ENCODE measurements at regions not wholly inside any gene's neighbourhood (a gene's known extent, or its start where the extent isn't known, plus 50 kb on each side); places are given as distances from the start of the nearest gene placed in this dataset.
"Not testable (repeated sequence)": the region's sequence is repeated elsewhere in the genome, so short reads cannot be mapped to it uniquely, and the experiment has no call there.

DNA sequence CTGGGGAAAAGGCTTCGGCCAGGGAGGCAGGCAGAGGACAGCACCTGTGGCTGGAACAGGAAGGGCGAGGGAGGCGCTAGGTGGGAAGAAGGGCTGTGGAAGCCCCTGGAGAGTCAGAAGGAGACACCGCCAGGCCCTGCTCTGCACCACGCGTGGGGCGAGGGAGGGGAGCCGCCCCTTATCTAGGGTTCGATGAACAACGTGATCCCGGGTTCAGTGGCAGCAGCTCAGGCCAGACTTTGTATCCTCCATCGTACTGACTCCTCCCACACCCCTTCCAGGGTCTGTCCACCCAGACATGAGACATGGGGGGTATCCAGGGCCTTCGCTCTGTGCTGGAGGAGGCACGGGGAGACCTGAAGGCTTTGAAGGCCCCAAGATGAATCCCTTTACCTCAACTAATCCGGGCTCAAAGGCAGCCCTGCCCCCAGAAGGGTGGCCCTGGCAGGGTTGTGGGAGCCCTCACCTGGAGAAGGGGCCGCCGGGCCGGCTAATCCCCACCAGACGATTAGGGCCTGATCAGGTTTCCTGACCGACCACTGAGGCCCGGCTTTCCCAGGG lies 110.8 kb downstream of the PDGFA start:
- BruUV-seq (replicated peaks): no TSS peak
- Histone ChIP-seq H3K27me3 (ENCODE audit: low read length) (peaks cover 36% of the 10 kb centered on the region), H3K27ac (ENCODE audit: low read length) (no peak overlapping the region), H3K9me2 (replicated peaks; ENCODE audit: low read length) (no peaks in the 10 kb centered on the region), H3K4me2 (ENCODE audit: low read length) (no peak overlapping the region), H3K4me1 (ENCODE audit: insufficient read depth, low read length) (no peaks in the 10 kb centered on the region), H4K20me1 (ENCODE audit: low read length) (no peaks in the 10 kb centered on the region), H3K4me3 (ENCODE audit: low read length) (no peak overlapping the region), H3K9ac (ENCODE audit: low read length) (no peak overlapping the region), H2AFZ (ENCODE audit: low read length) (no peak overlapping the region), H3F3A (ENCODE audit: low read length, unreplicated experiment) (no peaks in the 10 kb centered on the region), H3K36me3 (ENCODE audit: low read depth, low read length) (no peaks in the 10 kb centered on the region), H3K79me2 (ENCODE audit: low read length) (no peaks in the 10 kb centered on the region), H3K9me3 (ENCODE audit: low read length) (no peaks in the 10 kb centered on the region)
- no peak for TF ChIP-seq EZH2phosphoT487 (IDR thresholded peaks at IDR 0.05; ENCODE audit: borderline replicate concordance, low read length)
- TF ChIP-seq, protein P1, sequence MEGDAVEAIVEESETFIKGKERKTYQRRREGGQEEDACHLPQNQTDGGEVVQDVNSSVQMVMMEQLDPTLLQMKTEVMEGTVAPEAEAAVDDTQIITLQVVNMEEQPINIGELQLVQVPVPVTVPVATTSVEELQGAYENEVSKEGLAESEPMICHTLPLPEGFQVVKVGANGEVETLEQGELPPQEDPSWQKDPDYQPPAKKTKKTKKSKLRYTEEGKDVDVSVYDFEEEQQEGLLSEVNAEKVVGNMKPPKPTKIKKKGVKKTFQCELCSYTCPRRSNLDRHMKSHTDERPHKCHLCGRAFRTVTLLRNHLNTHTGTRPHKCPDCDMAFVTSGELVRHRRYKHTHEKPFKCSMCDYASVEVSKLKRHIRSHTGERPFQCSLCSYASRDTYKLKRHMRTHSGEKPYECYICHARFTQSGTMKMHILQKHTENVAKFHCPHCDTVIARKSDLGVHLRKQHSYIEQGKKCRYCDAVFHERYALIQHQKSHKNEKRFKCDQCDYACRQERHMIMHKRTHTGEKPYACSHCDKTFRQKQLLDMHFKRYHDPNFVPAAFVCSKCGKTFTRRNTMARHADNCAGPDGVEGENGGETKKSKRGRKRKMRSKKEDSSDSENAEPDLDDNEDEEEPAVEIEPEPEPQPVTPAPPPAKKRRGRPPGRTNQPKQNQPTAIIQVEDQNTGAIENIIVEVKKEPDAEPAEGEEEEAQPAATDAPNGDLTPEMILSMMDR (conservative IDR thresholded peaks at IDR 0.05; ENCODE audit: low read depth, low read length): no peak
- TF ChIP-seq EZH2 (IDR thresholded peaks at IDR 0.05; ENCODE audit: low read length, unreplicated experiment): no peak
- CTCF ChIA-PET: no interaction called here
- DNase-seq (no peak), ATAC-seq (no peak)
- intact Hi-C loops (cut with micrococcal nuclease): no loop called here
- POLR2A ChIA-PET (ENCODE audit: unreplicated experiment): no interaction called here

DNA sequence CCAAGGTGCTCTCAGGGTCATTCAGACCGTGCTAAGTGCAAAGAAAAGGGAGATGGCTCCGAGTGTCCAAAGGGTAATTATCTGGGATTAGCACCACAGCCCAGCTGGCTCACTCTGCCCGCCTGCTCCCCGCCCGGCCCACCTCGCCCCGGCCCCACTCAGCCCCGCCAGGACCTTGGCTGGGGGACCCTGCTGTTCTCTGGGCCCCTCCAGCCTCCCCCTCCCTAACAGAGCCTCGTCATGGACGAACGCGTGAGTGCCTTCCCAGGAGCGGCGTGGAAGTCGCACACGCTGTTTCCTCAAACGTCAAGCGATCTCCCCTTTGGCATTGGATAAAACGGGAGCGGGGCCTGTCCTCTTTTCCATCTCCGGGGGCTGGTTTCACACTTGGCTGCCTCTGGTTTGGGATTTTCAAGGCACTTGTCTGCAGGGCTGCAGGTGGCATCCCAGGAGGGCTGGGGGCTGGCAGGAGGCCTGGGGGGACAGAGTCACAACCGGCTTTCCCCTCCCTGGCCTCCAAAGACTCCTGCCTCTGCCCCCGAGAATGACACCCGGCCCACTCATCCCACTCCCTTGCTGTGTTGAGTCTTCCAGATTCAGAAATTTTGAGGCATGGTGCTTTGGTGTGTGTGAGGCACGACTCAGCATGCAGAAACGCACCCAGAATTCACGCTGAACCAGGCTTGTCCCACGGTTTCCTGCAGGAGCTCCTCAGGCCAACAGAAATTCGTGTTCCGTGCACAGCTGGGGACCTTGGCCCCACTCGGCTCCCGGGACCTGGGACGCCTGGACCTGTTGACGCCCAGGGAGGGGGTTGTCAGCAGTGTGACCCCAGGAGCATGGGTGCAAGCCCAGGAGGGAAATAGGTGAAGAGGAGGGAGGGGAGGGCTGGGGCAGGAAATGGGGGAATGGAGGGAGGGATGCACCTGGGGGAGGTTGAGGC lies 110.0 kb downstream of the PDGFA start:
- Histone ChIP-seq H3K27ac (ENCODE audit: low read length) (no peak overlapping the region), H3K9me3 (ENCODE audit: low read length) (no peaks in the 10 kb centered on the region), H3K36me3 (ENCODE audit: low read depth, low read length) (no peaks in the 10 kb centered on the region), H3F3A (ENCODE audit: low read length, unreplicated experiment) (no peaks in the 10 kb centered on the region), H3K4me1 (ENCODE audit: insufficient read depth, low read length) (no peaks in the 10 kb centered on the region), H3K4me2 (ENCODE audit: low read length) (no peak overlapping the region), H4K20me1 (ENCODE audit: low read length) (no peaks in the 10 kb centered on the region), H2AFZ (ENCODE audit: low read length) (no peak overlapping the region), H3K79me2 (ENCODE audit: low read length) (no peaks in the 10 kb centered on the region), H3K9ac (ENCODE audit: low read length) (no peak overlapping the region), H3K9me2 (replicated peaks; ENCODE audit: low read length) (no peaks in the 10 kb centered on the region), H3K27me3 (ENCODE audit: low read length) (peaks cover 30% of the 10 kb centered on the region), H3K4me3 (ENCODE audit: low read length) (no peak overlapping the region)
- ATAC-seq (no peak), DNase-seq (no peak)
- CTCF ChIA-PET: no interaction called here
- TF ChIP-seq EZH2 (IDR thresholded peaks at IDR 0.05; ENCODE audit: low read length, unreplicated experiment): no peak
- no peak for TF ChIP-seq EZH2phosphoT487 (IDR thresholded peaks at IDR 0.05; ENCODE audit: borderline replicate concordance, low read length)
- TF ChIP-seq, protein P1 (conservative IDR thresholded peaks at IDR 0.05; ENCODE audit: low read depth, low read length): no peak
- intact Hi-C loops (cut with micrococcal nuclease): no loop called here
- POLR2A ChIA-PET (ENCODE audit: unreplicated experiment): no interaction called here
- BruUV-seq (replicated peaks): no TSS peak

DNA sequence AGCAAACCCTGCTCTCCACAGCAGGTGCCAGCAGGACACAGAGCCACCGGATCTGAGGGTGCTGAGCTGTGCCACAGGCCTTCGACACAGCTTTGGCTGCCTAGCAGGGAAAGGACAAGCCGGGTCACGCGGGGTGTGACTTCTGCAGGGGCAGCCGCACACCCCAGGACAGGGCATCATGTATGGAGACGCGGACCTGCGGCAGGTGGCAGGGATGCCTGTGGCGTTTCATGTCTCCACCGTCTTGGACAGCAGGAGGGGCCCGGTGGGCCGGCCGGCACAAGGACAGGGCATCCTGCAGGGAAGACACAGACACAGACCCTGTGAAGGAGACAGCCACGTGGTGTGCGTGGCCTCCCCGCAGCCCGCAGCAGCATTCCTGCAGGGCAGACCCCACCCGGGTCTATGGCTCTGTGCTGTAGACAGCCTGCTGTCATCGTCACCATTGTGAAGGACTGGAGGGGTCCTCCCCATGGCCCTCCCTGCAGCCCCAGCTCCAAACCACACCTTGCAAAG lies 109.2 kb downstream of the PDGFA start:
- Histone ChIP-seq H3K79me2 (ENCODE audit: low read length) (no peaks in the 10 kb centered on the region), H3K4me2 (ENCODE audit: low read length) (no peak overlapping the region), H4K20me1 (ENCODE audit: low read length) (no peaks in the 10 kb centered on the region), H3K4me1 (ENCODE audit: insufficient read depth, low read length) (no peaks in the 10 kb centered on the region), H3K36me3 (ENCODE audit: low read depth, low read length) (no peaks in the 10 kb centered on the region), H3K9me3 (ENCODE audit: low read length) (no peaks in the 10 kb centered on the region), H3K9me2 (replicated peaks; ENCODE audit: low read length) (no peaks in the 10 kb centered on the region), H3K27me3 (ENCODE audit: low read length) (peaks cover 22% of the 10 kb centered on the region), H3K27ac (ENCODE audit: low read length) (no peak overlapping the region), H2AFZ (ENCODE audit: low read length) (no peak overlapping the region), H3K9ac (ENCODE audit: low read length) (no peak overlapping the region), H3F3A (ENCODE audit: low read length, unreplicated experiment) (no peaks in the 10 kb centered on the region), H3K4me3 (ENCODE audit: low read length) (no peak overlapping the region)
- TF ChIP-seq, protein P1 (conservative IDR thresholded peaks at IDR 0.05; ENCODE audit: low read depth, low read length): no peak
- TF ChIP-seq EZH2phosphoT487 (IDR thresholded peaks at IDR 0.05; ENCODE audit: borderline replicate concordance, low read length) (no peak), EZH2 (IDR thresholded peaks at IDR 0.05; ENCODE audit: low read length, unreplicated experiment) (no peak)
- intact Hi-C loops (cut with micrococcal nuclease): no loop called here
- DNase-seq (no peak), ATAC-seq (no peak)
- POLR2A ChIA-PET (ENCODE audit: unreplicated experiment): no interaction called here
- CTCF ChIA-PET: no interaction called here
- no TSS peak for BruUV-seq (replicated peaks)

DNA sequence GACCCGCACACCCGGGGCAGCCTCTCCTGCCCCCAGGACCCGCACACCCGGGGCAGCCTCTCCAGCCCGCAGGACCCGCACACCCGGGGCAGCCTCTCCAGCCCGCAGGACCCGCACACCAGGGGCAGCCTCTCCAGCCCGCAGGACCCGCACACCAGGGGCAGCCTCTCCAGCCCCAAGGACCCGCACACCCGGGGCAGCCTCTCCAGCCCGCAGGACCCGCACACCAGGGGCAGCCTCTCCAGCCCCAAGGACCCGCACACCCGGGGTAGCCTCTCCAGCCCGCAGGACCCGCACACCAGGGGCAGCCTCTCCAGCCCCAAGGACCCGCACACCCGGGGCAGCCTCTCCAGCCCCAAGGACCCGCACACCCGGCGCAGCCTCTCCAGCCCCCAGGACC lies 108.5 kb downstream of the PDGFA start:
- intact Hi-C loops (cut with micrococcal nuclease); H3K4me3 ChIP-seq (ENCODE audit: low read length); H3F3A ChIP-seq (ENCODE audit: low read length, unreplicated experiment); H3K27ac ChIP-seq (ENCODE audit: low read length); CTCF ChIA-PET; POLR2A ChIA-PET (ENCODE audit: unreplicated experiment); BruUV-seq (replicated peaks); H4K20me1 ChIP-seq (ENCODE audit: low read length); H3K4me1 ChIP-seq (ENCODE audit: insufficient read depth, low read length); H3K79me2 ChIP-seq (ENCODE audit: low read length); H2AFZ ChIP-seq (ENCODE audit: low read length); H3K36me3 ChIP-seq (ENCODE audit: low read depth, low read length); H3K9me2 ChIP-seq (replicated peaks; ENCODE audit: low read length); ATAC-seq; H3K9me3 ChIP-seq (ENCODE audit: low read length); H3K4me2 ChIP-seq (ENCODE audit: low read length); DNase-seq; H3K9ac ChIP-seq (ENCODE audit: low read length): not testable (repeated sequence)
- H3K27me3 ChIP-seq (ENCODE audit: low read length): peaks cover 15% of the 10 kb centered on the region; the same call in 1 of the 2 replicates
